ENCODE measurements at regions not wholly inside any gene's neighbourhood (a gene's known extent, or its start where the extent isn't known, plus 50 kb on each side); places are given as distances from the start of the nearest gene placed in this dataset.

GRCh38 chr2:104318001-104318665 is 535.8 kb upstream of the POU3F3 start:
- Histone ChIP-seq H3K79me2 (ENCODE audit: insufficient read depth, low read length) (no peaks in the 10 kb centered on the region), H3K4me2 (ENCODE audit: low read length) (no peak overlapping the region), H2AFZ (ENCODE audit: low read depth, low read length, poor library complexity, severe bottlenecking) (no peak overlapping the region), H3K36me3 (ENCODE audit: control insufficient read depth in 1 of 2, insufficient read depth in 2 of 2, low read length in 2 of 2) (no peaks in the 10 kb centered on the region), H3K4me3 (replicated peaks in 1 of 2; ENCODE audit: low read depth in 1 of 2, low read length in 2 of 2) (no peak overlapping the region), H3K4me1 (ENCODE audit: control insufficient read depth in 1 of 2, insufficient read depth in 2 of 2, low read length in 2 of 2) (no peaks in the 10 kb centered on the region), H3K9me3 (ENCODE audit: control insufficient read depth in 1 of 2, insufficient read depth in 1 of 2, low read depth in 1 of 2, low read length in 2 of 2) (peaks cover 4 to 37% of the 10 kb centered on the region in 2 experiments; a peak in 2 of 4 replicates), H3K27ac (ENCODE audit: low read depth, low read length) (no peak overlapping the region), H3K9ac (ENCODE audit: low read length) (no peak overlapping the region), H3K9me2 (ENCODE audit: insufficient read depth) (no peaks in the 10 kb centered on the region), H3K27me3 (ENCODE audit: insufficient read depth, low read length) (no peaks in the 10 kb centered on the region), H4K20me1 (ENCODE audit: insufficient read depth) (no peaks in the 10 kb centered on the region)
- TF ChIP-seq ATF3 (IDR thresholded peaks at IDR 0.05) (no peak), EZH2 (IDR thresholded peaks at IDR 0.05) (no peak), ELF1 (IDR thresholded peaks at IDR 0.05; ENCODE audit: borderline replicate concordance, low read depth) (no peak), SIN3A (IDR thresholded peaks at IDR 0.05; ENCODE audit: low read depth) (no peak), JUND (IDR thresholded peaks at IDR 0.05) (no peak), POLR2AphosphoS5 (IDR thresholded peaks at IDR 0.05; ENCODE audit: low read depth, low read length) (no peak), SP1 (IDR thresholded peaks at IDR 0.05; ENCODE audit: low read depth) (no peak), TCF7L2 (IDR thresholded peaks at IDR 0.05; ENCODE audit: borderline replicate concordance, extremely low read depth, insufficient read depth, insufficient read length) (no peak), EZH2phosphoT487 (IDR thresholded peaks at IDR 0.05; ENCODE audit: borderline replicate concordance) (no peak), CTCF (IDR thresholded peaks at IDR 0.05 in 2 of 3, conservative IDR thresholded peaks at IDR 0.05 in 1 of 3; ENCODE audit: borderline replicate concordance in 1 of 3, insufficient read depth in 1 of 3, low read depth in 2 of 3, low read length in 2 of 3) (no peak), MAX (IDR thresholded peaks at IDR 0.05) (no peak), POLR2A (IDR thresholded peaks at IDR 0.05; ENCODE audit: borderline replicate concordance, extremely low read depth, insufficient read depth, insufficient read length) (no peak), CBX3 (IDR thresholded peaks at IDR 0.05; ENCODE audit: low read depth) (no peak), YY1 (IDR thresholded peaks at IDR 0.05; ENCODE audit: extremely low read depth, insufficient replicate concordance, low read depth, low read length) (no peak), EGR1 (IDR thresholded peaks at IDR 0.05; ENCODE audit: low read depth) (no peak), REST (IDR thresholded peaks at IDR 0.05; ENCODE audit: low read depth) (no peak)
- ChIA-PET RAD21 (ENCODE audit: low non-redundant PET in 1 of 2, low total read pairs in 2 of 2, uncharacterized antibody in 2 of 2, unreplicated experiment in 2 of 2) (no interaction called here), POLR2A (no interaction called here), CTCF (no interaction called here)
- ATAC-seq (no peak), DNase-seq (ENCODE audit: low read depth, low spot score) (no peak)
- no TSS peak for BruUV-seq (replicated peaks)
- intact Hi-C loops (cut with micrococcal nuclease): no loop called here
